HEK293 (cell line): ENCODE measurements at regions not wholly inside any gene's neighbourhood (a gene's known extent, or its start where the extent isn't known, plus 50 kb on each side); places are given as distances from the start of the nearest gene placed in this dataset.

ENCODE experiments used
- CTCF ChIA-PET: fragments of 350-600 bp; formaldehyde crosslinking; extraction: SDS; loops from one replicate; lab custom pipeline; 2021; ENCODE audit warnings: antibody characterized with exemption; lab: Yijun Ruan, JAX
- POLR2A ChIA-PET: fragments of 300-600 bp; formaldehyde crosslinking; extraction: SDS; loops from one replicate; lab custom pipeline; 2020; ENCODE audit warnings: antibody characterized with exemption, inconsistent platforms; lab: Yijun Ruan, JAX
- H3K27ac ChIP-seq: fragments of 200-500 bp; sonication (Bioruptor generic); 2 replicates; pipeline ENCODE4 v1.5.1; 2014; ENCODE audit warnings: low read depth, low read length, control low read depth, inconsistent platforms; ENCODE audit errors: extremely low read depth
- H3K36me3 ChIP-seq, 2 experiments: fragments of 200-500 bp in 1 of 2; sonication (Bioruptor generic) in 1 of 2; 1 replicate in 1 of 2; 2 replicates in 1 of 2; pipeline ENCODE4 v1.5.1; 2014 to 2017; ENCODE audit warnings: inconsistent platforms in 2 of 2, low read length in 2 of 2; ENCODE audit not compliant: control insufficient read depth in 2 of 2, insufficient read depth in 1 of 2
- H3K4me1 ChIP-seq: fragments of 200-500 bp; sonication (Bioruptor generic); 2 replicates; pipeline ENCODE4 v1.5.1; 2014; ENCODE audit warnings: mild to moderate bottlenecking, low read length, inconsistent platforms; ENCODE audit not compliant: control insufficient read depth, insufficient read depth
- H3K4me3 ChIP-seq: 2 replicates; pipeline ENCODE4 v1.5.1; 2011; ENCODE audit warnings: low read depth, mild to moderate bottlenecking, control low read depth, low read length, moderate library complexity
- H3K9me3 ChIP-seq: fragments of 200-500 bp; sonication (Bioruptor generic); 2 replicates; pipeline ENCODE4 v1.5.1; 2014; ENCODE audit warnings: low read depth, low read length, inconsistent platforms; ENCODE audit not compliant: control insufficient read depth, insufficient read depth
- AEBP2 ChIP-seq: fragments of 450-650 bp; formaldehyde crosslinking; IDR thresholded peaks from 2 replicates; pipeline ENCODE4 v1.5.1; 2016; ENCODE audit warnings: missing biosample characterization, missing genetic modification characterization, borderline replicate concordance
- GLIS1 ChIP-seq: fragments of 450-650 bp; formaldehyde crosslinking; IDR thresholded peaks from 2 replicates; pipeline ENCODE4 v1.5.1; 2016; ENCODE audit warnings: missing biosample characterization, missing genetic modification characterization
- KLF1 ChIP-seq: fragments of 450-650 bp; formaldehyde crosslinking; IDR thresholded peaks from 2 replicates; pipeline ENCODE4 v1.5.1; 2016; ENCODE audit warnings: missing biosample characterization, missing genetic modification characterization
- PATZ1 ChIP-seq: fragments of 450-650 bp; formaldehyde crosslinking; IDR thresholded peaks from 2 replicates; pipeline ENCODE4 v1.5.1; 2016; ENCODE audit warnings: missing biosample characterization, missing genetic modification characterization
- PRDM1 ChIP-seq: fragments of 450-650 bp; formaldehyde crosslinking; IDR thresholded peaks from 2 replicates; pipeline ENCODE4; 2016; ENCODE audit warnings: missing biosample characterization, missing genetic modification characterization
- PRDM6 ChIP-seq: fragments of 450-650 bp; formaldehyde crosslinking; IDR thresholded peaks from 2 replicates; pipeline ENCODE4 v1.5.1; 2017; ENCODE audit warnings: missing biosample characterization, missing genetic modification characterization
- SP7 ChIP-seq: fragments of 450-650 bp; formaldehyde crosslinking; IDR thresholded peaks from 2 replicates; pipeline ENCODE4 v1.5.1; 2016; ENCODE audit warnings: missing biosample characterization, missing genetic modification characterization
- YY1 ChIP-seq: fragments of 450-650 bp; formaldehyde crosslinking; IDR thresholded peaks from 2 replicates; pipeline ENCODE4 v1.5.1; 2018; ENCODE audit warnings: missing biosample characterization, missing genetic modification characterization
- YY2 ChIP-seq: fragments of 450-650 bp; formaldehyde crosslinking; IDR thresholded peaks from 2 replicates; pipeline ENCODE4 v1.5.1; 2016; ENCODE audit warnings: missing biosample characterization, missing genetic modification characterization
- ZBTB1 ChIP-seq: fragments of 450-650 bp; formaldehyde crosslinking; IDR thresholded peaks from 2 replicates; pipeline ENCODE4 v1.5.1; 2016; ENCODE audit warnings: missing biosample characterization, missing genetic modification characterization
- ZBTB11 ChIP-seq: fragments of 450-650 bp; formaldehyde crosslinking; conservative IDR thresholded peaks from 2 replicates; pipeline ENCODE4 v1.5.1; 2016; ENCODE audit warnings: low read depth, missing biosample characterization, missing genetic modification characterization
- ZBTB26 ChIP-seq: fragments of 450-650 bp; formaldehyde crosslinking; optimal IDR thresholded peaks from 2 replicates; pipeline ENCODE3; 2016; ENCODE audit warnings: missing biosample characterization, mild to moderate bottlenecking, missing genetic modification characterization
- ZFP37 ChIP-seq: fragments of 450-650 bp; formaldehyde crosslinking; IDR thresholded peaks from 2 replicates; pipeline ENCODE4 v1.5.1; 2016; ENCODE audit warnings: missing biosample characterization, missing genetic modification characterization
- ZFP69B ChIP-seq: fragments of 450-650 bp; formaldehyde crosslinking; IDR thresholded peaks from 2 replicates; pipeline ENCODE4 v1.5.1; 2016; ENCODE audit warnings: missing biosample characterization, missing genetic modification characterization
- ZNF223 ChIP-seq: fragments of 450-650 bp; formaldehyde crosslinking; IDR thresholded peaks from 2 replicates; pipeline ENCODE4 v1.5.1; 2016; ENCODE audit warnings: missing biosample characterization, missing genetic modification characterization
- ZNF266 ChIP-seq: fragments of 450-650 bp; formaldehyde crosslinking; IDR thresholded peaks from 2 replicates; pipeline ENCODE4 v1.5.1; 2016; ENCODE audit warnings: missing biosample characterization, missing genetic modification characterization, low read depth
- ZNF558 ChIP-seq: fragments of 450-650 bp; formaldehyde crosslinking; IDR thresholded peaks from 2 replicates; pipeline ENCODE4 v1.5.1; 2016; ENCODE audit warnings: missing biosample characterization, missing genetic modification characterization
- ZNF600 ChIP-seq: fragments of 450-650 bp; formaldehyde crosslinking; IDR thresholded peaks from 2 replicates; pipeline ENCODE4 v1.5.1; 2016; ENCODE audit warnings: missing biosample characterization, missing genetic modification characterization
- ZNF610 ChIP-seq: fragments of 450-650 bp; formaldehyde crosslinking; IDR thresholded peaks from 2 replicates; pipeline ENCODE4 v1.5.1; 2016; ENCODE audit warnings: missing biosample characterization, missing genetic modification characterization, borderline replicate concordance
- ZNF629 ChIP-seq: fragments of 450-650 bp; formaldehyde crosslinking; IDR thresholded peaks from 2 replicates; pipeline ENCODE4 v1.5.1; 2017; ENCODE audit warnings: missing biosample characterization, missing genetic modification characterization
- ZNF707 ChIP-seq: fragments of 450-650 bp; formaldehyde crosslinking; IDR thresholded peaks from 2 replicates; pipeline ENCODE4 v1.5.1; 2016; ENCODE audit warnings: missing biosample characterization, missing genetic modification characterization

- no peaks in the 10 kb centered on the region for H3K4me1 ChIP-seq
- POLR2A ChIA-PET = interaction anchor here (1.0 to 1.5 kb wide), 2 partner anchors 29 to 98 kb away, joined by 3 to 4 read pairs; no protein-coding TSS in a partner anchor
- no peak overlapping the region for H3K4me3 ChIP-seq
- H3K27ac ChIP-seq = peak overlapping the region; percentile 7; the same call in 1 of the 2 replicates
- TF ChIP-seq PRDM6 (tag by site-specific recombination) (no peak), ZNF610 (tag by site-specific recombination) (no peak), ZBTB11 (tag by site-specific recombination) (no peak), GLIS1 (tag by site-specific recombination) (0 out of 2 replicates have a peak, but pooled peaks have one; percentile 4), YY2 (tag by site-specific recombination) (no peak), ZNF558 (tag by site-specific recombination) (0 out of 2 replicates have a peak, but pooled peaks have one; percentile 3), ZBTB1 (tag by site-specific recombination) (no peak), ZNF223 (tag by site-specific recombination) (no peak), PATZ1 (no peak), ZFP69B (tag by site-specific recombination) (0 out of 2 replicates have a peak, but pooled peaks have one; percentile 21)
- CTCF ChIA-PET = interaction anchor here (0.7 to 2.3 kb wide), 3 partner anchors 11 to 126 kb away, joined by 3 to 6 read pairs (median 3); no protein-coding TSS in a partner anchor
- H3K36me3 ChIP-seq = no peaks in the 10 kb centered on the region
- H3K9me3 ChIP-seq = no peaks in the 10 kb centered on the region
These were observed 216.9 kb upstream of the ECI2 start for GRCh38 chr6:4352322-4352669.

- H3K4me3 ChIP-seq = peak overlapping the region; percentile 7
- ChIA-PET CTCF (interaction anchor here (0.6 to 1.2 kb wide), 4 partner anchors 10 to 1704 kb away, joined by 3 read pairs; no protein-coding TSS in a partner anchor), POLR2A (interaction anchor here (1.0 to 1.5 kb wide), 2 partner anchors 29 to 98 kb away, joined by 3 to 4 read pairs; no protein-coding TSS in a partner anchor)
- H3K36me3 ChIP-seq = no peaks in the 10 kb centered on the region
- H3K9me3 ChIP-seq = no peaks in the 10 kb centered on the region
- peak overlapping the region; percentile 7; the same call in 1 of the 2 replicates for H3K27ac ChIP-seq
- H3K4me1 ChIP-seq = no peaks in the 10 kb centered on the region
- no peak for TF ChIP-seq PRDM1 (tag by site-specific recombination)
- no peak for TF ChIP-seq KLF1 (tag by site-specific recombination)
- TF ChIP-seq AEBP2 (tag by site-specific recombination) = no peak
- TF ChIP-seq ZNF707 (tag by site-specific recombination) = no peak
- 0 out of 2 replicates have a peak, but pooled peaks have one; percentile 25 for TF ChIP-seq ZFP37 (tag by site-specific recombination)
- no peak for TF ChIP-seq ZNF266
- no peak for TF ChIP-seq YY1 (tag by site-specific recombination)
- 0 out of 2 replicates have a peak, but pooled peaks have one; percentile 17 for TF ChIP-seq SP7 (tag by site-specific recombination)
- TF ChIP-seq ZNF600 (tag by site-specific recombination) = 0 out of 2 replicates have a peak, but pooled peaks have one; percentile 21
- TF ChIP-seq ZBTB26 (tag by site-specific recombination) = no peak
- TF ChIP-seq ZNF629 = peak; percentile 55; the same call in 1 of the 2 replicates
These were observed 216.3 kb upstream of the ECI2 start for GRCh38 chr6:4351520-4352321.
